Mesendoderm (in vitro differentiated cells): ENCODE measurements at regions not wholly inside any gene's neighbourhood (a gene's known extent, or its start where the extent isn't known, plus 50 kb on each side); places are given as distances from the start of the nearest gene placed in this dataset.

Source experiments
- DNase-seq: peaks from one replicate; pipeline ENCODE4 v3.0.0; 2013
- H2AK5ac ChIP-seq: 2 replicates; pipeline ENCODE4 v1.6.1; 2013; ENCODE audit warnings: low read length, inconsistent platforms
- H2BK120ac ChIP-seq: 2 replicates; pipeline ENCODE4 v1.6.1; 2013; ENCODE audit warnings: low read depth, mild to moderate bottlenecking, low read length, moderate library complexity, mixed read lengths
- H2BK15ac ChIP-seq: replicated peaks from 2 replicates; pipeline ENCODE4 v1.6.1; 2013; ENCODE audit warnings: low read depth, mild to moderate bottlenecking, moderate library complexity
- H2BK5ac ChIP-seq: 2 replicates; pipeline ENCODE4 v1.6.1; 2013; ENCODE audit warnings: low read length, inconsistent platforms
- H3K18ac ChIP-seq: 2 replicates; pipeline ENCODE4 v1.6.1; 2013; ENCODE audit warnings: mild to moderate bottlenecking, low read length, mixed read lengths
- H3K23ac ChIP-seq: one replicate; pipeline ENCODE4 v1.6.1; 2013; ENCODE audit warnings: low read length
- H3K27ac ChIP-seq: 2 replicates; pipeline ENCODE4 v1.5.1; 2013; ENCODE audit warnings: low read depth, mild to moderate bottlenecking, inconsistent platforms, low read length, moderate library complexity
- H3K27me3 ChIP-seq: 2 replicates; pipeline ENCODE4 v1.6.1; 2013; ENCODE audit warnings: low read length, control low read depth, mild to moderate bottlenecking, inconsistent platforms; ENCODE audit not compliant: insufficient read depth, poor library complexity
- H3K36me3 ChIP-seq: 2 replicates; pipeline ENCODE4 v1.6.1; 2013; ENCODE audit warnings: low read length, inconsistent platforms; ENCODE audit not compliant: control insufficient read depth, insufficient read depth
- H3K4ac ChIP-seq: one replicate; pipeline ENCODE4 v1.6.1; 2013; ENCODE audit warnings: low read depth, mild to moderate bottlenecking, low read length, moderate library complexity
- H3K4me1 ChIP-seq: 2 replicates; pipeline ENCODE4 v1.6.1; 2013; ENCODE audit warnings: low read depth, low read length, inconsistent platforms; ENCODE audit not compliant: control insufficient read depth
- H3K4me2 ChIP-seq: 2 replicates; pipeline ENCODE4 v1.6.1; 2013; ENCODE audit warnings: low read length
- H3K4me3 ChIP-seq: 2 replicates; pipeline ENCODE4 v1.5.1; 2013; ENCODE audit warnings: mild to moderate bottlenecking, low read length
- H3K56ac ChIP-seq: one replicate; pipeline ENCODE4 v1.6.1; 2013; ENCODE audit warnings: low read length
- H3K79me1 ChIP-seq: 2 replicates; pipeline ENCODE4 v1.6.1; 2013; ENCODE audit warnings: low read length, inconsistent platforms
- H3K79me2 ChIP-seq: 2 replicates; pipeline ENCODE4 v1.6.1; 2013; ENCODE audit warnings: mild to moderate bottlenecking, low read length; ENCODE audit not compliant: control insufficient read depth, insufficient read depth
- H3K9ac ChIP-seq: 2 replicates; pipeline ENCODE4 v1.6.1; 2013; ENCODE audit warnings: low read length, inconsistent platforms
- H4K5ac ChIP-seq: one replicate; pipeline ENCODE4 v1.6.1; 2013; ENCODE audit warnings: low read length
- H4K8ac ChIP-seq: one replicate; pipeline ENCODE4 v1.6.1; 2013; ENCODE audit warnings: low read depth, mild to moderate bottlenecking, control low read depth, low read length, moderate library complexity
- WGBS: extraction: QIAGEN DNeasy Blood & Tissue Kit; methylation state at CpG from one replicate; pipeline ENCODE4 v1.1.7; 2013; ENCODE audit warnings: low lambda C conversion rate, missing lambda C conversion rate; ENCODE audit not compliant: insufficient coverage; ENCODE audit errors: extremely low coverage; 5-methylcytosine and 5-hydroxymethylcytosine counted together

DNA sequence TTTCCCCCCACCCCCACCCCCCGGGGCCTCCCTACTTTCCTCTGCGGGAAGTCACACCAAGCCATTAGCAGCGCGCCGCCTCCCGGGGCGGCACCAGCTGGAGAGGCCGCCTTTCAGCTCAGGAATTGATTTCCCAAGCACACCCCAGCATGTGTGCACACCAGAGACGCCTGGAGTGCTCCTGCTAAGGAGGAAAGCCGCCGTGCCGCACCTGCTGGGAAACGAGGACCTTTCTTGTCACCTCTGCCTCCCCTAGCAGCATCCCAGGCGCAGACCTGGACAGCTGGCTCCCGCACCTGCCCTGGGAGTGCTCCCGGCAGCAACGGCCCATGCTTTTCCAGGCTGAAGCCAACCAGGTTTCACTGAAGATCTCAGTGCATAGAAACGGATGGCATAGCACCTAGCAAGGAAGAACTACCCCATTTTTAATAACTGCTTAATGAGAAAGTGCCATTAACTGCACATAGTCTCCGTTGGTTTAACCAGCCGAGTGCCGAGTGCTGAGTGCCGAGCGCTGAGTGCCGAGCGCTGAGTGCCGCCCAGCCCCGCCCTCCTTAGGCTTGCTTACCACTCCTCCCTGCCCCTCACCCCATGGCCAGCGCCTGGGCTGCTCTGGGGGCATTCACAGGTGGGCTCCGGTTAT lies 165.0 kb downstream of the USP12 start:
- no peaks in the 10 kb centered on the region for H3K36me3 ChIP-seq

DNA sequence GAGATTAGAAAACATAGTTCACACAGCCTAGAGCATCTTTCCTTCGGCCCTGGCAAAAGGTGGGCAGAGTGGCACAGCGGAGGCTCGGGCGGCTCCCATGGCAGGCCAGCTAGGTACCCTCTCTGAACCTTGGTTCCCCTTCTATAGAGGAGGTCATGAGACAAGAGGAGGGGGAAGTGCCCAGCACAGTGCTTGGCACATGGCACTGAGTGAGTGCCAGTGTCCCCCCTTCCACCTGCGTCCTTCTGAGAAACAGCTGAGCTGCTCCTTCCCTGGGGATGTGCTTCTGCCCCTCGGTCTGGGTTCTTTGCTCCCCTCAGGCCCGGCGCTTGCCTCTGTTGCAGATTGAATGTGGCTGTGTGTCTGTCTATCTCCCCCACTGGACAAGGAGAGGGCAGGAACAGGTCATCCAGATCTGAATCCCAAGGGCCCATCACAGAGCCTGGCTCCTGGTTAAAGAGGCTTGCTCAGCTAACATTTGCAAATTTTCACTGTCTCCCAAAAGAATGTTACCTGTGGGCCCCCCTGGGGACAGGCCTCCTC lies 165.6 kb downstream of the USP12 start:
- Histone ChIP-seq H3K56ac (no peak overlapping the region), H3K23ac (no peak overlapping the region), H3K4ac (no peak overlapping the region), H3K36me3 (no peaks in the 10 kb centered on the region), H3K27me3 (no peaks in the 10 kb centered on the region), H2BK15ac (no peak overlapping the region), H3K79me2 (no peaks in the 10 kb centered on the region), H2AK5ac (no peak overlapping the region), H2BK120ac (no peak overlapping the region), H3K9ac (no peak overlapping the region), H3K4me3 (no peak overlapping the region), H3K27ac (no peak overlapping the region), H3K4me1 (peaks cover 7% of the 10 kb centered on the region), H2BK5ac (no peak overlapping the region), H3K4me2 (no peak overlapping the region), H4K5ac (no peak overlapping the region), H3K79me1 (no peaks in the 10 kb centered on the region), H3K18ac (no peak overlapping the region), H4K8ac (no peak overlapping the region)
- DNase-seq, result no peak
- no CpG with 5 or more reads among the region's 8 CpGs for WGBS

More for the DNA sequence above, 165.0 kb downstream of the USP12 start:
- H3K18ac ChIP-seq, result no peak overlapping the region
- H2BK5ac ChIP-seq, result no peak overlapping the region
- H3K79me1 ChIP-seq, result no peaks in the 10 kb centered on the region
- no peak overlapping the region for H4K8ac ChIP-seq
- DNase-seq, result peak; percentile 22
- H3K4ac ChIP-seq, result no peak overlapping the region
- WGBS, result no CpG with 5 or more reads among the region's 29 CpGs
- H3K56ac ChIP-seq, result no peak overlapping the region
- no peak overlapping the region for H4K5ac ChIP-seq
- H3K27me3 ChIP-seq, result no peaks in the 10 kb centered on the region
- no peak overlapping the region for H2BK15ac ChIP-seq
- no peak overlapping the region for H3K4me3 ChIP-seq
- no peak overlapping the region for H3K23ac ChIP-seq
- H2AK5ac ChIP-seq, result no peak overlapping the region
- H2BK120ac ChIP-seq, result no peak overlapping the region
- no peak overlapping the region for H3K27ac ChIP-seq
- peak overlapping the region; percentile 75 for H3K4me2 ChIP-seq
- H3K79me2 ChIP-seq, result no peaks in the 10 kb centered on the region
- H3K9ac ChIP-seq, result no peak overlapping the region
- peaks cover 7% of the 10 kb centered on the region for H3K4me1 ChIP-seq

GRCh38 chr13:27005556-27005955 lies 166.1 kb downstream of the USP12 start:
- Histone ChIP-seq H3K9ac (no peak overlapping the region), H3K4me1 (peaks cover 7% of the 10 kb centered on the region), H3K27me3 (no peaks in the 10 kb centered on the region), H3K79me2 (no peaks in the 10 kb centered on the region), H3K36me3 (no peaks in the 10 kb centered on the region), H4K8ac (no peak overlapping the region), H2BK15ac (no peak overlapping the region), H2AK5ac (no peak overlapping the region), H3K18ac (no peak overlapping the region), H3K23ac (no peak overlapping the region), H2BK120ac (no peak overlapping the region), H3K4me2 (no peak overlapping the region), H2BK5ac (no peak overlapping the region), H3K27ac (no peak overlapping the region), H3K56ac (no peak overlapping the region), H3K4me3 (no peak overlapping the region), H4K5ac (no peak overlapping the region), H3K79me1 (no peaks in the 10 kb centered on the region), H3K4ac (no peak overlapping the region)
- no peak for DNase-seq
- no CpG with 5 or more reads among the region's 9 CpGs for WGBS

DNA sequence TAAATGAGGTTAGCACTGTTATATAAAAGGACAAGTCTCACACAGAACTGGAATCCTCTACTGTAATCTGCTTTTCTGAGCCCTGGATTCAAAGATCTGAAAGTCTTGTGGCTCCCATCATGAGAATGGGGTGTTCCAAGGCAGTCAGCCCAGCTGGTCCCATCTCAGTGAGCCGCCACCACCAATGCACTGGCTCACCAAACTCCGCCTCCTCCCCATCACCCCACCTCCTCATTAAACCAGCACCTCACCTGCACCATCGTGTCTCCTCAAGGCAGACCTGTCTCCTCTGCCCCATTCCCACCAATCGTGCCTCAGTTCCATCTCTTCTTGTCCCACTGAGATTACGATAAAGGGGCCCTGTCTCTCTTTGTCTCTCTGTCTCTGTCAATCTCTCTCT lies 166.7 kb downstream of the USP12 start:
- DNase-seq, result no peak
- no CpG with 5 or more reads among the region's 5 CpGs for WGBS

DNA sequence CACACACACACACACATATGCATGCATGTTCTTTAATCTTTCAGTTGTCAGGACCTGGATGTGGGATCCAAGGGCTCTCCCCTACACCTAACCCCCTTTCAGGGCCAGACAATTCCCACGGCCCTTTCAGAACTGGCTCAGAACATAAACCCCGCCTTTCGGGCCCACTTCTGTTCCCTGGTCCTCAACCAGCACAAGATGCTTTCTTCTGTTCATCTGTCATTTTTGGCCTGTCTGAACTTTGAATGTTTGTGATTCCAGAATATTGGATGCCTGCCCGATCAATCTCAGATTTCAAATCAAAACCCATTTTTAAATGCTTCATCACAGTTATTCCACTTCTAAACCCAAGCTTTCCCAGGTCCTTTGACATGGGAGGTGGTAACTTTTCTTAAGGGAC lies 167.3 kb downstream of the USP12 start:
- Histone ChIP-seq H3K56ac (no peak overlapping the region), H3K79me1 (no peaks in the 10 kb centered on the region), H2BK5ac (no peak overlapping the region), H3K4me2 (no peak overlapping the region), H3K18ac (no peak overlapping the region), H3K4me1 (peaks cover 7% of the 10 kb centered on the region), H3K27ac (no peak overlapping the region), H2AK5ac (no peak overlapping the region), H3K4ac (no peak overlapping the region), H3K79me2 (no peaks in the 10 kb centered on the region), H3K36me3 (no peaks in the 10 kb centered on the region), H2BK15ac (no peak overlapping the region), H3K4me3 (no peak overlapping the region), H3K23ac (no peak overlapping the region), H3K27me3 (no peaks in the 10 kb centered on the region), H3K9ac (no peak overlapping the region), H2BK120ac (no peak overlapping the region), H4K5ac (no peak overlapping the region), H4K8ac (no peak overlapping the region)
- DNase-seq, result no peak
- WGBS, result no CpG with 5 or more reads among the region's 4 CpGs

More for the DNA sequence above, 166.7 kb downstream of the USP12 start:
- no peaks in the 10 kb centered on the region for H3K27me3 ChIP-seq
- H3K36me3 ChIP-seq, result no peaks in the 10 kb centered on the region
- no peaks in the 10 kb centered on the region for H3K79me1 ChIP-seq
- no peaks in the 10 kb centered on the region for H3K79me2 ChIP-seq
- no peak overlapping the region for H2BK15ac ChIP-seq
- no peak overlapping the region for H3K4me2 ChIP-seq
- no peak overlapping the region for H4K5ac ChIP-seq
- H3K4ac ChIP-seq, result no peak overlapping the region
- no peak overlapping the region for H3K27ac ChIP-seq
- no peak overlapping the region for H4K8ac ChIP-seq
- no peak overlapping the region for H3K9ac ChIP-seq
- H3K56ac ChIP-seq, result no peak overlapping the region
- H2AK5ac ChIP-seq, result no peak overlapping the region
- peaks cover 7% of the 10 kb centered on the region for H3K4me1 ChIP-seq
- no peak overlapping the region for H3K4me3 ChIP-seq
- H3K23ac ChIP-seq, result no peak overlapping the region
- no peak overlapping the region for H2BK120ac ChIP-seq
- H2BK5ac ChIP-seq, result no peak overlapping the region
- no peak overlapping the region for H3K18ac ChIP-seq

DNA sequence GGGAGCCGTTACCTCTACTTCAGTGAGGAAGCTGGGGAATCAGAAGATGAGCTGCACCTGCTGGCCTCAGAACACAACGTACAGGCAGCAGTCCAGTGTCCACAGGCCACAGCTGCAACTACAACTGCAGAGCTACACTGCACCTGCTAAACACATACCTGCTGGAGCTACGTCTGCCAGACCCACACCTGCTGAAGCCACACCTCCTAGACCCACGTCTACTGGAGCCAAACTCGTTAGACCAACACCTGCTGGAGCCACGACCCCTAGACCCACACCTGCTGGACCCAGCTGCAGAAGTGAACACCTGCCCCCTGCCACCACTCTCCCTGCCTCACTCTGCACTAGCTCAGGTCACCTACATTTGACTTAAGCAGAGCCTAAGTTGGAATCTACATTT lies 169.9 kb downstream of the USP12 start:
- Histone ChIP-seq H3K9ac (no peak overlapping the region), H2BK5ac (no peak overlapping the region), H3K56ac (no peak overlapping the region), H3K4me1 (peaks cover 2% of the 10 kb centered on the region), H4K8ac (no peak overlapping the region), H3K27me3 (no peaks in the 10 kb centered on the region), H3K79me2 (no peaks in the 10 kb centered on the region), H3K79me1 (no peaks in the 10 kb centered on the region), H3K4me2 (no peak overlapping the region), H3K36me3 (no peaks in the 10 kb centered on the region), H3K27ac (no peak overlapping the region), H3K4ac (no peak overlapping the region), H3K4me3 (no peak overlapping the region), H4K5ac (no peak overlapping the region), H2BK15ac (no peak overlapping the region), H3K18ac (no peak overlapping the region), H2AK5ac (no peak overlapping the region), H2BK120ac (no peak overlapping the region), H3K23ac (no peak overlapping the region)
- DNase-seq, result no peak
- no CpG with 5 or more reads among the region's 6 CpGs for WGBS
